22Rv1 (cell line): ENCODE measurements at regions not wholly inside any gene's neighbourhood (a gene's known extent, or its start where the extent isn't known, plus 50 kb on each side); places are given as distances from the start of the nearest gene placed in this dataset.

Source experiments
- H3K27ac ChIP-seq: fragments of 450-650 bp; 2 replicates; pipeline ENCODE4 v1.5.1; 2017
- ZFX ChIP-seq: fragments of 450-650 bp; IDR thresholded peaks from 2 replicates; pipeline ENCODE4 v1.6.1; 2017; ENCODE audit warnings: antibody characterized with exemption, borderline replicate concordance
- TF ChIP-seq, protein P1 (sequence below): fragments of 450-650 bp; IDR thresholded peaks from 2 replicates; pipeline ENCODE4 v1.5.1; 2017; ENCODE audit warnings: mild to moderate bottlenecking

DNA sequence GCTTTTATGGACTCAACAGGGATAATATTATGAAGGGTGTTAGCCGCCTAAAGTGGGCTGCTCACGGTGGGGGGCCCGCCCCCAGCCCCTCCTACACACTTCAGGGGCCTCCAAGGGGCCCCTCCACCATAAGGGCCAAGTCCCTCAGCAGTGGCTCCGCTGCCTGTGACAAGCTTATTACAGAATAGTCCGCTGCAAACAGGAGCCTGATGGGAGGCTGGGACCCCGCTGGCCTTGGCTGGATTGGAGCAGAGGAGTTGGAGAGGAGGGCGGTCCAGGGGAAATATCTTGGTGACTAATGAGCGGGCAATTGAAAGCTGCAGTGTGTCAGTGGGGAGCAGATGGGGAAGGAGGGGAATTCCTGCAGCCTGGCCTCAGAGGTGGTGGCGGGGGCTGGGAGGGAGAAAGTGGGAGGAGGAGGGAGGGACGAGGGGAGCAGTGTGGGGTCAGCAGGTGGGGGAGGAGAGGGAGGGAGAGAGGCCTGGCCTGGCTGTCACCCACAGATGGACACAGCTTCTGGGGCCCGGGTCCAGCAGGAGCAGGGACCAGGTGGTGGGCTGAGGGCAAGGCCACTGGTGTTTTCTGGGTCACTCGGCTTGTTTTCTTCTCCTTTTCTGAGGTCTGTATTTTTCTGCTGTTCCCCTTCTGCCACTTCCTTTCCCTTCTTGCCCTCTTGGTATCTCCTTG is 57.6 kb upstream of the FOXP4 start:
- no peak for TF ChIP-seq ZFX
- TF ChIP-seq, protein P1, sequence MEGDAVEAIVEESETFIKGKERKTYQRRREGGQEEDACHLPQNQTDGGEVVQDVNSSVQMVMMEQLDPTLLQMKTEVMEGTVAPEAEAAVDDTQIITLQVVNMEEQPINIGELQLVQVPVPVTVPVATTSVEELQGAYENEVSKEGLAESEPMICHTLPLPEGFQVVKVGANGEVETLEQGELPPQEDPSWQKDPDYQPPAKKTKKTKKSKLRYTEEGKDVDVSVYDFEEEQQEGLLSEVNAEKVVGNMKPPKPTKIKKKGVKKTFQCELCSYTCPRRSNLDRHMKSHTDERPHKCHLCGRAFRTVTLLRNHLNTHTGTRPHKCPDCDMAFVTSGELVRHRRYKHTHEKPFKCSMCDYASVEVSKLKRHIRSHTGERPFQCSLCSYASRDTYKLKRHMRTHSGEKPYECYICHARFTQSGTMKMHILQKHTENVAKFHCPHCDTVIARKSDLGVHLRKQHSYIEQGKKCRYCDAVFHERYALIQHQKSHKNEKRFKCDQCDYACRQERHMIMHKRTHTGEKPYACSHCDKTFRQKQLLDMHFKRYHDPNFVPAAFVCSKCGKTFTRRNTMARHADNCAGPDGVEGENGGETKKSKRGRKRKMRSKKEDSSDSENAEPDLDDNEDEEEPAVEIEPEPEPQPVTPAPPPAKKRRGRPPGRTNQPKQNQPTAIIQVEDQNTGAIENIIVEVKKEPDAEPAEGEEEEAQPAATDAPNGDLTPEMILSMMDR: no peak
- H3K27ac ChIP-seq: no peak overlapping the region

DNA sequence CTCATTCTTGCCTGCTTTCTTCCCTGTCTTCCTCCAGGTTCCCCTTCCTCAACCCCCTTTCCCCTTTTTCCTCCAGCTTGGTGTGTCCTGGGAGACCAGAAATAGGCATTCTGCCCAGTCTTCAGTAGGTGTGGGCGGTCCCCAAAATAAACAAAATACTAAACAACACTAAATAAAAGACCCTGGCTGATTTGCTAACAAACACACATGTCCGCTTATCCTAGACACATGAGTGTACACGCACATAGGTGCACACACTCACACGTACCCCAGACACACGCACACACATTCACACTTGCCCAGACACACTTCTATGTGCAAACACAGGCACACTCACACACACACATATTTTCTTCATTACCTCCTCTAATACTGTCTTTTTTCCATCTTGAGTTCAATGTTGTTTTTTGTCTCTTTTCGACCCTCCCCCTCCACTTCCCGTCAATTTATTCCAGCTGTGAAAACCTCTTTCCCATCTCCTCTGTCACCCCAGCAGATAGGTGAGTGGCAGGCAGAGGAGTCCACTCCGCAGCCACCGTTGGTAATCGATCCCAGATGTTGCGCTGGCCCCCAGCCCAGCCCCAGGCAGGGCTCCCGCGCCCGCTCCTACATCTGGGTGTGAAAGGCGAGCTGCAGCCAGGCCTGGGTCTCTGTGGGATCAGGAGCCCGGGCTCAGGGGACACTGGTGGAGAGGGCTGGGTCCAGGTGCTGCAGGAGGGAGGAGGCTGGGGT is 56.9 kb upstream of the FOXP4 start:
- H3K27ac ChIP-seq: no peak overlapping the region
- no peak for TF ChIP-seq ZFX
- TF ChIP-seq, protein P1: no peak

DNA sequence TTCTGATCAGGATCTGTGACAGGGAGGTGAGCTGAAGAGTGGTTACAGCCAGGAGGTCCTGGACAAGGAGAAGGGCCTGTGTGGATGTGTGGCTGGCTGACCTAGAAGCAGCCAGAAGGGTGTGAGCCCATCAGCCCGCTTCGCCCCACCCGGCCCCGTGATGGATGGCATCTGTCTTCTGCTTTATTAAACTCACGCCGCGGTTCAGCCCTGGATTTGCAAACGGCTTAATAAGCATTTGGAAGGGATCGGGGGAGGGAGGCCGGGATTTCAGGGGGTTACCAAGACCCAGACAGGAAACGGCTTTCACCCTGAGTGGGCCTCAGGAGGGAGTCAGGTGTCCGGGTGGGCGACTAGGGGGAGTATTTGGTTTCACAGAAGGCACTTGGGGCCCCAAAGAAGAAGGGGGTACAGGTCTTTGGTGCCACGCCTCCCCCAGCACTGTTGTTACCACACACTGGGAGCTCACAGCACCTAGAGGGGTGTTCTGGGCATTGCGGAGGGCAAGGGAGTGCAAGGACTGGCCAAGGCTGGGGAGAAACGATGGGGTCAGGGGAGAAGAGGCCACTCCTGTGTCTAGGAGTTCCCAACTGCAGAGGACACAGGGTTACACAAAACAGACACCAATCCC is 53.8 kb upstream of the FOXP4 start:
- TF ChIP-seq, protein P1: no peak
- TF ChIP-seq ZFX: no peak
- H3K27ac ChIP-seq: no peak overlapping the region

DNA sequence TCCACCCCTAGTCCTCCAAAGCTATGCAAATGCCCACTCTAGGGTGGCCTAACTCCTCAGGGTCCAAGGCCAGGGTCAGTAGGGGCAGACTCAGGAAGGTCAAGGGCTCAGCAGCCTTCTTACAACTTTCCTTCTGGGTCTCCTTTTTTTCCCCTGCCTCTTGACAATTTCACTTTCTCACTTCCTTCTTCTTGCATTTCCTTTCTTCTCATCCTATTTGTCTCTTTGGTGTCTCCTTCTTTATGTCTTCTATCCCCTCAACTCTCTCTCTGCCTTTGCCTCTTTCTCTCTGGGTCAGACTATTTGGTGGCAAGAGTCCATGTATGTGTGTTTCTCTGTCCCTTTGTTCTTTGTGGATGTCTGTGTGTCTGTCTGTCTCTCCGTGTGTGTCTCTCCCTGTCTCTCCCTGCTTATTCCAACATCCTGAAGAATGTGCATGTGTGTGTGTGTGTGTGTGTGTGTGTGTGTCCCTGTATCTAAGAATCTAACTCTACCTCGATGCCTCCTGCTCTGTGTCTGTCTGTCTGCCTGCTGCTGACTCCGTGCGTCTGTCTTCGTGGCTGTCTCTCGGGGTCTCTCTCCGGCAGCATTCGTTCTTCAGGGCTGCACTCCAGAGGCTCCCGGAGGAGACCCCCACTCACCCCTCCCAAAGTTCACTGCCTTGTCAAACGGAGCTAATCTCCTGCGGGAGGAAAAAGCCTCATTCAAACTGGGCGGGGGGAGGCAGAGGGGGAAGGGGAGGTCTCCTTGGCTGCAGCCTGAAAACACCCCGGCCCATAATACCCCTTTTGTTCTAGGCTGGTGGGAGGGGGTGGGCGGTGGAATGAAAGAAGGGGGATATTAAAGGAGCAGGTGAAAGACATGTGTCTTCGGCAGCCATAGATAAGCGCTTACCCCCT is 51.7 kb upstream of the FOXP4 start:
- TF ChIP-seq, protein P1: no peak
- TF ChIP-seq ZFX: no peak
- H3K27ac ChIP-seq: no peak overlapping the region
